ENCODE measurements at regions not wholly inside any gene's neighbourhood (a gene's known extent, or its start where the extent isn't known, plus 50 kb on each side); places are given as distances from the start of the nearest gene placed in this dataset.
A peak's percentile ranks its signal among the peaks of the same experiment; 100 is the strongest.

DNA sequence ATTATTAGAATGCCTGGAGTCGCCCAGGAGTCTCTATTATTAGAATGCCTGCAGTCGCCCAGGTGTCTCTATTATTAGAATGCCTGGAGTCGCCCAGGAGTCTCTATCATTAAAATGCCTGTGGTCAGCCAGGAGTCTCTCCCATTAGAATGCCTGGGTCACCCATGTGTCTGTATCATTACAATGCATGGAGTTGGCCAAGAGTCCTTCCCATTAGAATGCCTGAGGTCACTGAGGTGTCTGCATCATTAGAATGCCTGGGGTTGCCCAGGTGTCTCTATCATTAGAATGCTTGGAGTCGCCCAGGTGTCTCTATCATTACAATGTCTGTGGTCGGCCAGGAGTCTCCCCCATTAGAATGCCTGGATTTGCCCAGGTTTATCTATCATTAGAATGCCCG is 66.9 kb downstream of the RNF187 start:
- Histone ChIP-seq H3K4me2 (ENCODE audit: low read length) (0 out of 2 replicates have a peak overlapping the region, but pooled peaks have one; percentile 0), H3K9me2 (ENCODE audit: insufficient read depth) (no peaks in the 10 kb centered on the region), H3K4me3 (replicated peaks in 1 of 2; ENCODE audit: low read depth in 1 of 2, low read length in 2 of 2) (no peak overlapping the region), H3K36me3 (ENCODE audit: control insufficient read depth in 1 of 2, insufficient read depth in 2 of 2, low read length in 2 of 2) (no peaks in the 10 kb centered on the region), H3K27ac (ENCODE audit: low read depth, low read length) (peak overlapping the region; percentile 24; the same call in 1 of the 2 replicates), H3K79me2 (ENCODE audit: insufficient read depth, low read length) (no peaks in the 10 kb centered on the region), H3K4me1 (ENCODE audit: control insufficient read depth in 1 of 2, insufficient read depth in 2 of 2, low read length in 2 of 2) (peaks cover 0 to 14% of the 10 kb centered on the region in 2 experiments; a peak in 2 of 4 replicates), H2AFZ (ENCODE audit: low read depth, low read length, poor library complexity, severe bottlenecking) (no peak overlapping the region), H3K9me3 (ENCODE audit: control insufficient read depth in 1 of 2, insufficient read depth in 1 of 2, low read depth in 1 of 2, low read length in 2 of 2) (no peaks in the 10 kb centered on the region), H4K20me1 (ENCODE audit: insufficient read depth) (no peaks in the 10 kb centered on the region), H3K9ac (ENCODE audit: low read length) (no peak overlapping the region), H3K27me3 (ENCODE audit: insufficient read depth, low read length) (no peaks in the 10 kb centered on the region)
- CTCF ChIA-PET = no interaction called here
- intact Hi-C loops (cut with micrococcal nuclease) = no loop called here
- ATAC-seq = no peak; the same call in 1 of the 2 replicates
- RAD21 ChIA-PET (ENCODE audit: low non-redundant PET in 1 of 2, low total read pairs in 2 of 2, uncharacterized antibody in 2 of 2, unreplicated experiment in 2 of 2) = no interaction called here
- DNase-seq (ENCODE audit: low read depth, low spot score) = no peak
- BruUV-seq (replicated peaks) = no TSS peak
- POLR2A ChIA-PET = no interaction called here
- TF ChIP-seq, protein P1, sequence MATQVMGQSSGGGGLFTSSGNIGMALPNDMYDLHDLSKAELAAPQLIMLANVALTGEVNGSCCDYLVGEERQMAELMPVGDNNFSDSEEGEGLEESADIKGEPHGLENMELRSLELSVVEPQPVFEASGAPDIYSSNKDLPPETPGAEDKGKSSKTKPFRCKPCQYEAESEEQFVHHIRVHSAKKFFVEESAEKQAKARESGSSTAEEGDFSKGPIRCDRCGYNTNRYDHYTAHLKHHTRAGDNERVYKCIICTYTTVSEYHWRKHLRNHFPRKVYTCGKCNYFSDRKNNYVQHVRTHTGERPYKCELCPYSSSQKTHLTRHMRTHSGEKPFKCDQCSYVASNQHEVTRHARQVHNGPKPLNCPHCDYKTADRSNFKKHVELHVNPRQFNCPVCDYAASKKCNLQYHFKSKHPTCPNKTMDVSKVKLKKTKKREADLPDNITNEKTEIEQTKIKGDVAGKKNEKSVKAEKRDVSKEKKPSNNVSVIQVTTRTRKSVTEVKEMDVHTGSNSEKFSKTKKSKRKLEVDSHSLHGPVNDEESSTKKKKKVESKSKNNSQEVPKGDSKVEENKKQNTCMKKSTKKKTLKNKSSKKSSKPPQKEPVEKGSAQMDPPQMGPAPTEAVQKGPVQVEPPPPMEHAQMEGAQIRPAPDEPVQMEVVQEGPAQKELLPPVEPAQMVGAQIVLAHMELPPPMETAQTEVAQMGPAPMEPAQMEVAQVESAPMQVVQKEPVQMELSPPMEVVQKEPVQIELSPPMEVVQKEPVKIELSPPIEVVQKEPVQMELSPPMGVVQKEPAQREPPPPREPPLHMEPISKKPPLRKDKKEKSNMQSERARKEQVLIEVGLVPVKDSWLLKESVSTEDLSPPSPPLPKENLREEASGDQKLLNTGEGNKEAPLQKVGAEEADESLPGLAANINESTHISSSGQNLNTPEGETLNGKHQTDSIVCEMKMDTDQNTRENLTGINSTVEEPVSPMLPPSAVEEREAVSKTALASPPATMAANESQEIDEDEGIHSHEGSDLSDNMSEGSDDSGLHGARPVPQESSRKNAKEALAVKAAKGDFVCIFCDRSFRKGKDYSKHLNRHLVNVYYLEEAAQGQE (IDR thresholded peaks at IDR 0.05; ENCODE audit: low read depth) = no peak
- TF ChIP-seq, protein P2, sequence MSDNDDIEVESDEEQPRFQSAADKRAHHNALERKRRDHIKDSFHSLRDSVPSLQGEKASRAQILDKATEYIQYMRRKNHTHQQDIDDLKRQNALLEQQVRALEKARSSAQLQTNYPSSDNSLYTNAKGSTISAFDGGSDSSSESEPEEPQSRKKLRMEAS (IDR thresholded peaks at IDR 0.05) = no peak
- TF ChIP-seq FOSL1 (IDR thresholded peaks at IDR 0.05; ENCODE audit: low read depth) = no peak
- TF ChIP-seq, protein P3, sequence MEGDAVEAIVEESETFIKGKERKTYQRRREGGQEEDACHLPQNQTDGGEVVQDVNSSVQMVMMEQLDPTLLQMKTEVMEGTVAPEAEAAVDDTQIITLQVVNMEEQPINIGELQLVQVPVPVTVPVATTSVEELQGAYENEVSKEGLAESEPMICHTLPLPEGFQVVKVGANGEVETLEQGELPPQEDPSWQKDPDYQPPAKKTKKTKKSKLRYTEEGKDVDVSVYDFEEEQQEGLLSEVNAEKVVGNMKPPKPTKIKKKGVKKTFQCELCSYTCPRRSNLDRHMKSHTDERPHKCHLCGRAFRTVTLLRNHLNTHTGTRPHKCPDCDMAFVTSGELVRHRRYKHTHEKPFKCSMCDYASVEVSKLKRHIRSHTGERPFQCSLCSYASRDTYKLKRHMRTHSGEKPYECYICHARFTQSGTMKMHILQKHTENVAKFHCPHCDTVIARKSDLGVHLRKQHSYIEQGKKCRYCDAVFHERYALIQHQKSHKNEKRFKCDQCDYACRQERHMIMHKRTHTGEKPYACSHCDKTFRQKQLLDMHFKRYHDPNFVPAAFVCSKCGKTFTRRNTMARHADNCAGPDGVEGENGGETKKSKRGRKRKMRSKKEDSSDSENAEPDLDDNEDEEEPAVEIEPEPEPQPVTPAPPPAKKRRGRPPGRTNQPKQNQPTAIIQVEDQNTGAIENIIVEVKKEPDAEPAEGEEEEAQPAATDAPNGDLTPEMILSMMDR (IDR thresholded peaks at IDR 0.05 in 2 of 3, conservative IDR thresholded peaks at IDR 0.05 in 1 of 3; ENCODE audit: borderline replicate concordance in 1 of 3, insufficient read depth in 1 of 3, low read depth in 2 of 3, low read length in 2 of 3) = no peak
- TF ChIP-seq SP1 (IDR thresholded peaks at IDR 0.05; ENCODE audit: low read depth) = no peak
- TF ChIP-seq ZNF274 (IDR thresholded peaks at IDR 0.05; ENCODE audit: low read depth, low read length) = no peak
- TF ChIP-seq ZFX (IDR thresholded peaks at IDR 0.05) = no peak
- TF ChIP-seq CEBPB (IDR thresholded peaks at IDR 0.05; ENCODE audit: low read depth) = no peak
- TF ChIP-seq TCF7L2 (IDR thresholded peaks at IDR 0.05; ENCODE audit: borderline replicate concordance, extremely low read depth, insufficient read depth, insufficient read length) = no peak
- TF ChIP-seq EZH2 (IDR thresholded peaks at IDR 0.05) = no peak
- TF ChIP-seq EZH2phosphoT487 (IDR thresholded peaks at IDR 0.05; ENCODE audit: borderline replicate concordance) = no peak
